Stimulated activated CD8-positive, alpha-beta memory T cell treated with anti-CD3 and anti-CD28 coated beads, Interleukin-7, amount 100 ng/mL, for 24 hours (primary cell): ENCODE measurements at regions not wholly inside any gene's neighbourhood (a gene's known extent, or its start where the extent isn't known, plus 50 kb on each side); places are given as distances from the start of the nearest gene placed in this dataset.

Source experiments
- DNase-seq: peaks from one replicate; pipeline ENCODE4 v3.0.0-alpha.2; 2020; ENCODE audit warnings: low read depth

DNA sequence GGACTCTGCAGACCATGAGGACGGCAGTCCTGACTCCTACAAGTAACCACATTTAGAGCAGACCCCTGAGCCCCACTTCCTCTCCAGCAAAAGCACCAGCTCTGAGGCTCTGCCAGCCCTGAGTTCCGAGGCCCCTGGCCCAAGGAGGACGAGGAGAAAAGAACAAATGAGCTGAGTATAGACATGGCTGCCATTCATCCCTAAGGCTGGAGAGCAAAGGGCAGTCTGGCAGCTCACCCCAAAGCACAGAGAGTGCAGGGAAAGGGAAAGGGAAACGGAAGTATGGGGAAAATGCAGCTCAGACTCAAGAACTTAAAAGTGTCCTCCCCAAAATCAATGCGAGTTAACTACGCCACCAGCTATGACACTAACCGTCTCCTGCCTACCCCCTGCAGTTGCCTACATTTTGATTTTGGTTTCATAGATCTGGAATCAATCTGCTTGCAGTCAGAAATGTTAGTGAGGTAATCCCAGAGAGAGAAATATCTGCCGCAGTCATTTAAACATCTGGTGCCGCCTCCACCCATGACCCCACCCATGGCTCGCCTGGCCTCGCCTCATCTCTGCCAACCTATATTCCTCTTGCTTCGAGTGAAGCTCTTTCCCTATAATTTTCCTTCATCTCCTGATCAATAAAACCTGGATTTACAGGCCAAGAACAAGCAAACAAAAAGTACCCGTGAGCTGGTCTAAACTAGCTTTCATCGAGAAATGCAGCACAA lies 49.6 kb upstream of the AFDN start:
- no peak for DNase-seq
